GM18867 (cell line): ENCODE measurements at regions not wholly inside any gene's neighbourhood (a gene's known extent, or its start where the extent isn't known, plus 50 kb on each side); places are given as distances from the start of the nearest gene placed in this dataset.

Experiments used
- ATAC-seq: cut with Tn5 transposase; IDR thresholded peaks from one replicate; pipeline ENCODE4 v1.9.1; 2021; ENCODE audit warnings: mild to moderate bottlenecking, moderate library complexity; ENCODE audit not compliant: unreplicated experiment

- no peak for ATAC-seq
These were observed 154.4 kb upstream of the PDE3A start for GRCh38 chr12:20213723-20214625.

GRCh38 chr12:20220339-20220738 is 148.0 kb upstream of the PDE3A start:
- no peak for ATAC-seq

GRCh38 chr12:20232931-20233675 is 135.2 kb upstream of the PDE3A start:
- no peak for ATAC-seq

GRCh38 chr12:20234474-20234873 is 133.9 kb upstream of the PDE3A start:
- ATAC-seq: no peak

GRCh38 chr12:20237091-20237490 is 131.2 kb upstream of the PDE3A start:
- ATAC-seq: no peak

GRCh38 chr12:20245491-20245890 is 122.8 kb upstream of the PDE3A start:
- ATAC-seq: no peak

GRCh38 chr12:20248646-20249045 is 119.7 kb upstream of the PDE3A start:
- ATAC-seq: no peak

- no peak for ATAC-seq
These were observed 117.6 kb upstream of the PDE3A start for GRCh38 chr12:20250761-20251160.

GRCh38 chr12:20257311-20257710 is 111.0 kb upstream of the PDE3A start:
- ATAC-seq: no peak

- ATAC-seq: no peak
These were observed 108.6 kb upstream of the PDE3A start for GRCh38 chr12:20259786-20260185.

GRCh38 chr12:20260851-20261250 is 107.5 kb upstream of the PDE3A start:
- no peak for ATAC-seq

- no peak for ATAC-seq
These were observed 106.2 kb upstream of the PDE3A start for GRCh38 chr12:20262119-20262518.

GRCh38 chr12:20264026-20264425 is 104.3 kb upstream of the PDE3A start:
- no peak for ATAC-seq

- no peak for ATAC-seq
These were observed 103.7 kb upstream of the PDE3A start for GRCh38 chr12:20264608-20265114.

GRCh38 chr12:20268121-20268732 is 100.1 kb upstream of the PDE3A start:
- no peak for ATAC-seq

- ATAC-seq: no peak
These were observed 99.6 kb upstream of the PDE3A start for GRCh38 chr12:20268771-20269170.

GRCh38 chr12:20269337-20270067 is 98.8 kb upstream of the PDE3A start:
- no peak for ATAC-seq

- no peak for ATAC-seq
These were observed 97.8 kb upstream of the PDE3A start for GRCh38 chr12:20270557-20270956.

GRCh38 chr12:20272161-20272560 is 96.2 kb upstream of the PDE3A start:
- ATAC-seq: no peak

- ATAC-seq: no peak
These were observed 95.5 kb upstream of the PDE3A start for GRCh38 chr12:20272801-20273200.

- no peak for ATAC-seq
These were observed 94.3 kb upstream of the PDE3A start for GRCh38 chr12:20274008-20274407.
